ENCODE measurements at regions not wholly inside any gene's neighbourhood (a gene's known extent, or its start where the extent isn't known, plus 50 kb on each side); places are given as distances from the start of the nearest gene placed in this dataset.

GRCh38 chr15:38614621-38615020 lies 50.0 kb upstream of the RASGRP1 start:
- Histone ChIP-seq H3K27me3 (ENCODE audit: low read depth, low read length) (no peaks in the 10 kb centered on the region), H3K4me1 (ENCODE audit: control insufficient read depth in 1 of 2, insufficient read depth in 2 of 2, low read length in 2 of 2) (no peaks in the 10 kb centered on the region), H3K4me3 (ENCODE audit: low read depth in 1 of 2, low read length in 2 of 2) (no peak overlapping the region), H3K36me3 (ENCODE audit: control insufficient read depth in 1 of 2, insufficient read depth in 2 of 2, low read length in 2 of 2) (no peaks in the 10 kb centered on the region), H3K9me3 (ENCODE audit: control insufficient read depth in 1 of 2, low read length in 2 of 2) (no peaks in the 10 kb centered on the region), H3K27ac (ENCODE audit: low read length) (no peak overlapping the region)

DNA sequence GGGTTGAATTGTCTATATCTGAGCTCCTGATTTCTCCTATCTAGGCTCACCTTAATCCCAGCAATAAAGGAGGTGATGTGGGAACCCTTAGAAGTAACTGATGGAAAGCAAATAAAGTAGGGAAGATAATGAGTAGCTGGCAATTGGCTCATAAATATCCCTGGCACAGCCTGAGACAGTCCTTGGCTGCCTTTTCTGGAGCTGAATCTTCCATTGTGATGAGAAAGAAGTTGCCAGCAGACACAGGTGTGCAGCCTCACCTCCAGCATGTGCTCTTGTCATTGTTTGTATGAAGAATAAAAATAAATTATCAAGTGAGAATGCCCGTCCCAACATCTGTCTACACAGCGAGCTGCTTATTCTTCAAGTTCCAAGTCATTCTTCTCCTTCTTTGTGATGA lies 53.2 kb upstream of the RASGRP1 start:
- H3K9me3 ChIP-seq (ENCODE audit: control insufficient read depth in 1 of 2, low read length in 2 of 2): no peaks in the 10 kb centered on the region
- H3K4me1 ChIP-seq (ENCODE audit: control insufficient read depth in 1 of 2, insufficient read depth in 2 of 2, low read length in 2 of 2): no peaks in the 10 kb centered on the region
- H3K4me3 ChIP-seq (ENCODE audit: low read depth in 1 of 2, low read length in 2 of 2): no peak overlapping the region
- no peaks in the 10 kb centered on the region for H3K36me3 ChIP-seq (ENCODE audit: control insufficient read depth in 1 of 2, insufficient read depth in 2 of 2, low read length in 2 of 2)
- H3K27ac ChIP-seq (ENCODE audit: low read length): no peak overlapping the region
- no peaks in the 10 kb centered on the region for H3K27me3 ChIP-seq (ENCODE audit: low read depth, low read length)

DNA sequence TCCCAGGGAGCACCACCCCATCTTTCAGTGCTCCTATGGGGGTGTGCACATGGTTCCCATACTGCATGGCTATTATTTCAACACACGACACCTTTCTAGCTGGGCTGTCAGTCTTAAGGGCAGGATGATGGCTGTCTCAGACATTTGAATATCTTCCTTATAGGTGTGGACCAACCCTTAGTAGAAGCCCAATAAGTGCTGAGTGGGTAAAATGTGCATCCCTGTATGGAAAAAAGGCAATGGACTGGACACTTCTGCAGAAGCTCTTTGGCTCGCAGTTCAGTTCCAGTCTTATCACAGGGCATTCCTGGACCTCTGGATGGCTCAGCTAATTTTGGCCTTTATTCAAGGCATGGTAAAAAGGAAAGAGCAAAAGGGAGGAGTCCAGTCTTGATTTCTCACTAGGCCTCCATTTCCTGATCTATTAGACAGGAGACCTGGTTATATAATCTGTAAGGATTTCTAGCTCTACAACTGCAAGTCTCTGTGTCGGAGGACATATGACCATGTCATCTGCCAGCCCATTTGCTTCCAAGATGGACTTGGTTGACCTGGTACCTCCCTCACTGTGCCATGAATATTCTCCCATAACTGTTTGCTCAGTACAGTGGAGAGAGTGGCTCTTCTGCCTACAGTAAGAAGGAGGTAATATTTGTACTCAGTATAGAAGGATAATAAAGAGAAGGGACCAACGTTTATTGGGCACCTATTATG lies 53.8 kb upstream of the RASGRP1 start:
- Histone ChIP-seq H3K4me3 (ENCODE audit: low read depth in 1 of 2, low read length in 2 of 2) (no peak overlapping the region), H3K36me3 (ENCODE audit: control insufficient read depth in 1 of 2, insufficient read depth in 2 of 2, low read length in 2 of 2) (no peaks in the 10 kb centered on the region), H3K27ac (ENCODE audit: low read length) (no peak overlapping the region), H3K27me3 (ENCODE audit: low read depth, low read length) (no peaks in the 10 kb centered on the region), H3K9me3 (ENCODE audit: control insufficient read depth in 1 of 2, low read length in 2 of 2) (no peaks in the 10 kb centered on the region), H3K4me1 (ENCODE audit: control insufficient read depth in 1 of 2, insufficient read depth in 2 of 2, low read length in 2 of 2) (no peaks in the 10 kb centered on the region)

DNA sequence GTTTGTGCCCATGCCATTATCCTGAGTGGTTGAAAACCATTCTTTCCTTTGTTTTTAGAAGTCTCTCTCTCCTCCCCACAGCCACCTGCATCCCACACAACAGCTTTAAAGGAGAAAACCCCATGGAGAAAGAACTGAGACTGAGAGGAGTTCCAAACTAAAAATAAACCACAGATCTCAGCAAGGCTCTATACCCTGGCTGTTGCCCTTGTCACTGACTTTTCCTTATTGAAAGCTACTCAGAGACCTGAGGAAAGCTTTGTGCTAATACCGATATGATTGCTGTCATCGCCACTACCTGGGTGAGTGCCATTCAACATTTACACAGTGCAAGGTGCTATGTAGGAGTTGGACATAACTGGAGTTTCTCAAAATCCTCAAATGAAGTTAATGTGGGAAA lies 55.5 kb upstream of the RASGRP1 start:
- H3K36me3 ChIP-seq (ENCODE audit: control insufficient read depth in 1 of 2, insufficient read depth in 2 of 2, low read length in 2 of 2): no peaks in the 10 kb centered on the region
- no peaks in the 10 kb centered on the region for H3K9me3 ChIP-seq (ENCODE audit: control insufficient read depth in 1 of 2, low read length in 2 of 2)
- no peaks in the 10 kb centered on the region for H3K27me3 ChIP-seq (ENCODE audit: low read depth, low read length)
- H3K27ac ChIP-seq (ENCODE audit: low read length): no peak overlapping the region
- no peak overlapping the region for H3K4me3 ChIP-seq (ENCODE audit: low read depth in 1 of 2, low read length in 2 of 2)
- H3K4me1 ChIP-seq (ENCODE audit: control insufficient read depth in 1 of 2, insufficient read depth in 2 of 2, low read length in 2 of 2): no peaks in the 10 kb centered on the region

DNA sequence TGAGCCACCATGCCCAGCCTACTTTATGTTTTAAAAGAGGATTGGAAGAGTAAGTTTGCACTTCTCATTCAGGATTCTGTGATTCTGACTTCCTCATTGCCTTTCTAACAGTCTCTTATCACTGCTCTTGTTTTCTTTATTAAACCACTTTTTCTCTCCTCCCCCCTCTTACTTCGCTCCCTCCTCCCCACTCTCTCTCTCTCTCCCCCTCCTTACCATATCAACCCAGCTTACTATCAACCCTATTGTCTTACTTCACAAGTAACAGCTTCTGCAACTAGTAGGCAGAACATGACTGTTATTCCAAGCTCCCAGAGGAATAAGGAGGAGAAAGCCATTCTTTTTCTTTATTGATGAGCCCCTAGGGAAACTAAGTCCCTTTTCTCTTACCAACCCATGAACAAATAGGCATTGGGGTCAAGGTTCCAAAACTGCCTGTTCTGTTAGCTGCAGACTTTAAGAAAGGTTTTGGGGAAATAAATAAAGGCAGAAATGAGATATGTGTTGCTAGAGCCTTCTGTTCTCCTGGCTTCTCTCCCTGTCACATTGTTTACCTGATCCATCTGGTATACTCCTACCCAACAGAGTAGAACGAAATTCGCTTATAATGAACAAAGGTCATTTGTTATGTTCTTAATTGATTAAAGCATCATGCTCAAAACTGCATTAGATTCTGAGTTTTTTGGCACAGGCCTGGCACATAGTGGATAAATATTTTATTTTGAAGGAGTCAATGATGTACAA lies 56.4 kb upstream of the RASGRP1 start:
- H3K27me3 ChIP-seq (ENCODE audit: low read depth, low read length): no peaks in the 10 kb centered on the region
- H3K4me1 ChIP-seq (ENCODE audit: control insufficient read depth in 1 of 2, insufficient read depth in 2 of 2, low read length in 2 of 2): no peaks in the 10 kb centered on the region
- H3K27ac ChIP-seq (ENCODE audit: low read length): no peak overlapping the region
- H3K9me3 ChIP-seq (ENCODE audit: control insufficient read depth in 1 of 2, low read length in 2 of 2): no peaks in the 10 kb centered on the region
- no peak overlapping the region for H3K4me3 ChIP-seq (ENCODE audit: low read depth in 1 of 2, low read length in 2 of 2)
- H3K36me3 ChIP-seq (ENCODE audit: control insufficient read depth in 1 of 2, insufficient read depth in 2 of 2, low read length in 2 of 2): no peaks in the 10 kb centered on the region

- Histone ChIP-seq H3K27ac (ENCODE audit: low read length) (no peak overlapping the region), H3K27me3 (ENCODE audit: low read depth, low read length) (no peaks in the 10 kb centered on the region), H3K4me3 (ENCODE audit: low read depth in 1 of 2, low read length in 2 of 2) (no peak overlapping the region), H3K9me3 (ENCODE audit: control insufficient read depth in 1 of 2, low read length in 2 of 2) (no peaks in the 10 kb centered on the region), H3K4me1 (ENCODE audit: control insufficient read depth in 1 of 2, insufficient read depth in 2 of 2, low read length in 2 of 2) (no peaks in the 10 kb centered on the region), H3K36me3 (ENCODE audit: control insufficient read depth in 1 of 2, insufficient read depth in 2 of 2, low read length in 2 of 2) (no peaks in the 10 kb centered on the region)
Observed at GRCh38 chr15:38622304-38622703, 57.7 kb upstream of the RASGRP1 start.

- Histone ChIP-seq H3K27ac (ENCODE audit: low read length) (no peak overlapping the region), H3K4me1 (ENCODE audit: control insufficient read depth in 1 of 2, insufficient read depth in 2 of 2, low read length in 2 of 2) (no peaks in the 10 kb centered on the region), H3K9me3 (ENCODE audit: control insufficient read depth in 1 of 2, low read length in 2 of 2) (no peaks in the 10 kb centered on the region), H3K27me3 (ENCODE audit: low read depth, low read length) (no peaks in the 10 kb centered on the region), H3K36me3 (ENCODE audit: control insufficient read depth in 1 of 2, insufficient read depth in 2 of 2, low read length in 2 of 2) (no peaks in the 10 kb centered on the region), H3K4me3 (ENCODE audit: low read depth in 1 of 2, low read length in 2 of 2) (no peak overlapping the region)
Observed at GRCh38 chr15:38622908-38623307, 58.3 kb upstream of the RASGRP1 start.

DNA sequence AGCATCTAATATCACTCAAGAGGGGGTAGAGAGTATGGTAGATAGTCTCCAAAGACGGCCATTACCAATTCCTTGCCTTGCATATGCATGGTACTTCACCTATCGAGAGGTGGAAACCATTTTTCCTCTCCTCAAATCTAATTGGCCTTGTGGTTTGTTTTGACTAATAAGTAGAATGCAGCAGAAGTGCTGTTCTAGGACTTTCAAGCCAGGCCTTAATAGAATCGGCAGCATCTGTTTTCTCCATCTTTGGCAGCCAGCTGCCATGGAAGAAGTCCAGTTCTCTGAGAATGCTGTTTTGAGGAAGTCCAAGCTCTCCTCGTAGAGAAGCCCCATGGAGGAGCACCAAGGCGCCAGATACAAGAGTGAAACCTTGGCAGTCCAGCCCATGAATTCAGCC lies 59.1 kb upstream of the RASGRP1 start:
- Histone ChIP-seq H3K27ac (ENCODE audit: low read length) (no peak overlapping the region), H3K4me3 (ENCODE audit: low read depth in 1 of 2, low read length in 2 of 2) (no peak overlapping the region), H3K9me3 (ENCODE audit: control insufficient read depth in 1 of 2, low read length in 2 of 2) (no peaks in the 10 kb centered on the region), H3K27me3 (ENCODE audit: low read depth, low read length) (no peaks in the 10 kb centered on the region), H3K36me3 (ENCODE audit: control insufficient read depth in 1 of 2, insufficient read depth in 2 of 2, low read length in 2 of 2) (no peaks in the 10 kb centered on the region), H3K4me1 (ENCODE audit: control insufficient read depth in 1 of 2, insufficient read depth in 2 of 2, low read length in 2 of 2) (no peaks in the 10 kb centered on the region)

- Histone ChIP-seq H3K36me3 (ENCODE audit: control insufficient read depth in 1 of 2, insufficient read depth in 2 of 2, low read length in 2 of 2) (no peaks in the 10 kb centered on the region), H3K4me3 (ENCODE audit: low read depth in 1 of 2, low read length in 2 of 2) (no peak overlapping the region), H3K27me3 (ENCODE audit: low read depth, low read length) (no peaks in the 10 kb centered on the region), H3K27ac (ENCODE audit: low read length) (no peak overlapping the region), H3K4me1 (ENCODE audit: control insufficient read depth in 1 of 2, insufficient read depth in 2 of 2, low read length in 2 of 2) (no peaks in the 10 kb centered on the region), H3K9me3 (ENCODE audit: control insufficient read depth in 1 of 2, low read length in 2 of 2) (no peaks in the 10 kb centered on the region)
Observed at GRCh38 chr15:38624244-38625205, 59.9 kb upstream of the RASGRP1 start.

DNA sequence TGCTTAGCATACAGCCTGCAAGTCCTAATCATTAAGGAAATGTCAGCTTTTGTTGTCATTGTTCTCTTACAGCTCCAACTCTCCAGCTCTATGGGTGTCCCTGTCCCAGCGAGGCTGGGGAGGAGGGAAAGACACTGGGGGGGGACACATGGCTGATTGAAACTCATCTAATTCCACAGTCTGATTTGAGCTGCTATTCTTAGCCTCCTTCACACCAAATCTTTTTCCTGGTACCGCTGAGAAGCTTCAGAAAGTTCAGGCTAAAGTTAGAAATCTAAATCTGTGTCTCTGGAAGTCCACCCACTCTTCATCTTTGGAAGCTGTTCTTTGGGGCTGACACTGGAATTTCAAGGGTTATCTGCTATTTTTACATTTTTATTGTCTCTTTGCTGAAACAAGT lies 61.3 kb upstream of the RASGRP1 start:
- Histone ChIP-seq H3K4me3 (ENCODE audit: low read depth in 1 of 2, low read length in 2 of 2) (no peak overlapping the region), H3K9me3 (ENCODE audit: control insufficient read depth in 1 of 2, low read length in 2 of 2) (no peaks in the 10 kb centered on the region), H3K27ac (ENCODE audit: low read length) (no peak overlapping the region), H3K36me3 (ENCODE audit: control insufficient read depth in 1 of 2, insufficient read depth in 2 of 2, low read length in 2 of 2) (no peaks in the 10 kb centered on the region), H3K27me3 (ENCODE audit: low read depth, low read length) (no peaks in the 10 kb centered on the region), H3K4me1 (ENCODE audit: control insufficient read depth in 1 of 2, insufficient read depth in 2 of 2, low read length in 2 of 2) (no peaks in the 10 kb centered on the region)

GRCh38 chr15:38626443-38627050 lies 61.9 kb upstream of the RASGRP1 start:
- Histone ChIP-seq H3K4me1 (ENCODE audit: control insufficient read depth in 1 of 2, insufficient read depth in 2 of 2, low read length in 2 of 2) (no peaks in the 10 kb centered on the region), H3K36me3 (ENCODE audit: control insufficient read depth in 1 of 2, insufficient read depth in 2 of 2, low read length in 2 of 2) (no peaks in the 10 kb centered on the region), H3K27me3 (ENCODE audit: low read depth, low read length) (no peaks in the 10 kb centered on the region), H3K27ac (ENCODE audit: low read length) (no peak overlapping the region), H3K4me3 (ENCODE audit: low read depth in 1 of 2, low read length in 2 of 2) (no peak overlapping the region), H3K9me3 (ENCODE audit: control insufficient read depth in 1 of 2, low read length in 2 of 2) (no peaks in the 10 kb centered on the region)

All from muscle layer of duodenum (tissue), 2 donors.